ENCODE measurements at regions not wholly inside any gene's neighbourhood (a gene's known extent, or its start where the extent isn't known, plus 50 kb on each side); places are given as distances from the start of the nearest gene placed in this dataset.

- TF ChIP-seq CTCF (conservative IDR thresholded peaks at IDR 0.05; ENCODE audit: low read depth, low read length), result no peak
- H3K4me3 ChIP-seq (ENCODE audit: low read depth, low read length), result no peak overlapping the region
- no peak for DNase-seq (ENCODE audit: low read depth)
Measured at GRCh38 chr6:6882592-6882991, 225.2 kb upstream of the RREB1 start.

GRCh38 chr6:6883011-6883410 is 224.8 kb upstream of the RREB1 start:
- no peak for TF ChIP-seq CTCF (conservative IDR thresholded peaks at IDR 0.05; ENCODE audit: low read depth, low read length)
- DNase-seq (ENCODE audit: low read depth), result no peak
- no peak overlapping the region for H3K4me3 ChIP-seq (ENCODE audit: low read depth, low read length)

- H3K4me3 ChIP-seq (ENCODE audit: low read depth, low read length), result no peak overlapping the region
- no peak for TF ChIP-seq CTCF (conservative IDR thresholded peaks at IDR 0.05; ENCODE audit: low read depth, low read length)
- DNase-seq (ENCODE audit: low read depth), result peak; percentile 41
Measured at GRCh38 chr6:6884193-6884627, 223.6 kb upstream of the RREB1 start.

DNA sequence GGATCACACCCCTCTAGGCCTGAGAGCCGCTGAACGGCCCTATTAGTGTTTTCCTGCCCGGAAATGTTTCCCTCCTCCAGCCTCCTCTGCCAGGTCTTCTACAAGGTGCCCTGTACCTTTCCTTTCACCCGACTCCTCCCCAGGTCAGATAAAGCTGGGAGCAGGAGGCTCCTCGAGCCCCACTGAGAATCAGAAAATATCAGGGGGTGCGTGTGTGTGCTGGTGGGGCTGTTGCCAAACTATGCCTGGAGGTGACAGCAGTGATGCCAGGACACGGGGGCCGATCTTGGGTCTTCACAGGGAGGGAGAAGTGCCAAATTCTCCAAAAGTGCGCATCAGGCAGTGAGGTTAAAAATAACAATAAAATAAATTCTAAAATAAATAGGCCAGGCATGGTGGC is 222.8 kb upstream of the RREB1 start:
- TF ChIP-seq CTCF (conservative IDR thresholded peaks at IDR 0.05; ENCODE audit: low read depth, low read length), result no peak
- H3K4me3 ChIP-seq (ENCODE audit: low read depth, low read length), result no peak overlapping the region
- DNase-seq (ENCODE audit: low read depth), result no peak

DNA sequence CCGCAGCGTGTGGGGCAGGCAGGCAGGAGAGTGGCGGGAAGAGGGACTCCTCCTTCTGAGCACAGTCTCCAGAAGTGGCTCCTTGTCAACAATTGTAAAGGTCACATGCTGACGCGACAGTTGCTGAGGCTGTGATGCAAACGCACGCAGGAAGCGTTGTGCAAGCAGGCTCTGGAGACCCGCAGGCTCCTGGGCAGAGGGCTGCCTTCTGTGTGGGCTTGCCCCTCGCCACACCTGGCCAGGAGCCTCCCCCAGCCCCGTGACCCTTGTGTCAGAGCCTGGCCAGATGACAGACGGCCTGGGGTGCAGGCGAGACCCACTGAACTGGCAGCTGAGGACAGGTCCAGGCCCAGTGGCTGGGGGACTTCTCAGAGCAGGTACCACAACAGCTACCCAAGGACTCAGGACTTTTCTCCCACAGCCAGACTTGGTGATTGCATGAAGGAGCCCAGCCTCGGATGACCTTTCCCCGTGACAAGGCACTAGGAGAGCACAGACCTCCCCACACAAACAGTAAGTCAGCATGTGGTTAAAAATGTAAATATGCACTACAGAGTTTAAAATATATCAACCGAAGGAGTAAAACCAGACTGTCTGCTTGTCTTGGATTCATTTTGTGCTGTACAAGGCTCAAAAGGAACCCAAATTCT is 222.1 kb upstream of the RREB1 start:
- TF ChIP-seq CTCF (conservative IDR thresholded peaks at IDR 0.05; ENCODE audit: low read depth, low read length), result no peak
- no peak overlapping the region for H3K4me3 ChIP-seq (ENCODE audit: low read depth, low read length)
- no peak for DNase-seq (ENCODE audit: low read depth)

GRCh38 chr6:6886171-6886885 is 221.4 kb upstream of the RREB1 start:
- TF ChIP-seq CTCF (conservative IDR thresholded peaks at IDR 0.05; ENCODE audit: low read depth, low read length), result no peak
- no peak for DNase-seq (ENCODE audit: low read depth)
- no peak overlapping the region for H3K4me3 ChIP-seq (ENCODE audit: low read depth, low read length)

GRCh38 chr6:6886886-6887285 is 220.9 kb upstream of the RREB1 start:
- TF ChIP-seq CTCF (conservative IDR thresholded peaks at IDR 0.05; ENCODE audit: low read depth, low read length), result no peak
- H3K4me3 ChIP-seq (ENCODE audit: low read depth, low read length), result no peak overlapping the region
- DNase-seq (ENCODE audit: low read depth), result no peak

Data from epithelial cell of proximal tubule (primary cell).